Loucy (cell line): ENCODE measurements at regions not wholly inside any gene's neighbourhood (a gene's known extent, or its start where the extent isn't known, plus 50 kb on each side); places are given as distances from the start of the nearest gene placed in this dataset.

Experiments
- CTCF ChIP-seq: fragments of 200-600 bp; sonication (generic); conservative IDR thresholded peaks from 2 replicates; pipeline ENCODE4 v1.5.1; 2014; ENCODE audit warnings: mild to moderate bottlenecking, antibody characterized with exemption, low read length
- EZH2phosphoT487 ChIP-seq: fragments of 200-600 bp; IDR thresholded peaks from 2 replicates; pipeline ENCODE4 v1.6.1; 2018; ENCODE audit warnings: antibody characterized with exemption, mild to moderate bottlenecking, moderate library complexity, borderline replicate concordance

GRCh38 chr10:3890602-3891352 lies 105.8 kb upstream of the KLF6 start:
- no peak for TF ChIP-seq CTCF
- no peak for TF ChIP-seq EZH2phosphoT487
